ENCODE measurements at regions not wholly inside any gene's neighbourhood (a gene's known extent, or its start where the extent isn't known, plus 50 kb on each side); places are given as distances from the start of the nearest gene placed in this dataset.

GRCh38 chr2:111711270-111711669 is 172.7 kb downstream of the ANAPC1 start:
- H2AK5ac ChIP-seq (ENCODE audit: insufficient read length, low read length) = no peak overlapping the region
- TF ChIP-seq CTCF (conservative IDR thresholded peaks at IDR 0.05) = no peak
- H4K8ac ChIP-seq (replicated peaks; ENCODE audit: insufficient read length, low read depth, low read length) = no peak overlapping the region
- peak overlapping the region; percentile 17 to 74 (median 65); a peak in 3 of 7 replicates for H3K27ac Mint-ChIP-seq
- H3K4me1 Mint-ChIP-seq = peaks cover 32 to 33% of the 10 kb centered on the region in 2 experiments
- peaks cover 9% of the 10 kb centered on the region; the same call in 1 of the 2 replicates for H3K4me1 ChIP-seq (ENCODE audit: insufficient read depth, low read length)
- no peak overlapping the region for H3K27ac ChIP-seq (ENCODE audit: insufficient read length, low read depth, low read length)
- WGBS (ENCODE audit: extremely low coverage, insufficient read length, low lambda C conversion rate) = no CpG with 5 or more reads among the region's 4 CpGs
- peaks cover 11 to 16% of the 10 kb centered on the region in 2 experiments; a peak in 4 of 5 replicates for H3K9me3 Mint-ChIP-seq
- H3K9me3 ChIP-seq (ENCODE audit: control insufficient read depth, low read depth, low read length) = no peaks in the 10 kb centered on the region
- peaks cover 6 to 17% (median 9%) of the 10 kb centered on the region in 3 experiments; a peak in 6 of 7 replicates for H3K36me3 Mint-ChIP-seq (ENCODE audit: insufficient read depth in 1 of 3, low read depth in 3 of 3)
- H3K27me3 Mint-ChIP-seq (ENCODE audit: low read depth) = no peaks in the 10 kb centered on the region; the same call in none of the 2 replicates
- no peak for DNase-seq
- H3K27me3 ChIP-seq (ENCODE audit: insufficient read depth, low read length) = no peaks in the 10 kb centered on the region
- H3K14ac ChIP-seq (ENCODE audit: insufficient read depth, low read length) = no peak overlapping the region
- H3T11ph ChIP-seq (ENCODE audit: low read length) = no peak overlapping the region
- no peak overlapping the region for H2AFZ ChIP-seq (ENCODE audit: low read length)
- no peak overlapping the region for H3K18ac ChIP-seq (ENCODE audit: insufficient read length, low read depth, low read length)
- peaks cover 5% of the 10 kb centered on the region for H4K20me1 ChIP-seq (ENCODE audit: control insufficient read depth, insufficient read depth, insufficient read length)
- H4K5ac ChIP-seq (ENCODE audit: insufficient read length, low read depth, low read length) = no peak overlapping the region
- no peak overlapping the region for H3K4me2 ChIP-seq (ENCODE audit: insufficient read depth, insufficient read length, low read length)
- H3K23ac ChIP-seq (ENCODE audit: insufficient read length, low read depth, low read length) = no peak overlapping the region
- no peak overlapping the region for H2BK12ac ChIP-seq (ENCODE audit: insufficient read length, low read depth, low read length)
- no peak overlapping the region for H2BK5ac ChIP-seq (ENCODE audit: insufficient read length, low read length)
- no peaks in the 10 kb centered on the region for H3K79me2 ChIP-seq (ENCODE audit: insufficient read depth, low read length)
- H3K23me2 ChIP-seq (ENCODE audit: insufficient read length, low read depth, low read length, poor library complexity, severe bottlenecking) = no peaks in the 10 kb centered on the region
- no peak overlapping the region for H3K9ac ChIP-seq (ENCODE audit: extremely low read depth, insufficient read length, low read length)
- peak overlapping the region; percentile 29 for H4K91ac ChIP-seq (ENCODE audit: insufficient read length, low read depth, low read length)
- H3K56ac ChIP-seq (ENCODE audit: insufficient read length, low read depth, low read length) = no peak overlapping the region
- H3K4me3 Mint-ChIP-seq = no peak overlapping the region
- no peak overlapping the region for H2BK120ac ChIP-seq (ENCODE audit: low read depth, low read length, poor library complexity, severe bottlenecking)
- no peaks in the 10 kb centered on the region for H3K79me1 ChIP-seq (ENCODE audit: insufficient read depth, low read depth, low read length, poor library complexity, severe bottlenecking)
- H2BK20ac ChIP-seq (ENCODE audit: low read depth, low read length, poor library complexity, severe bottlenecking) = no peak overlapping the region
- no peak overlapping the region for H3K4ac ChIP-seq (ENCODE audit: low read depth, low read length)
- no peak overlapping the region for H2BK15ac ChIP-seq (ENCODE audit: low read depth, low read length)

Measured in H9 (cell line).